Activated T-helper 1 cell treated with anti-CD3 and anti-CD28 coated beads, Interleukin-2, amount 50 U/mL, for 16 hours (primary cell): ENCODE measurements at regions not wholly inside any gene's neighbourhood (a gene's known extent, or its start where the extent isn't known, plus 50 kb on each side); places are given as distances from the start of the nearest gene placed in this dataset.
"Not testable (repeated sequence)": the region's sequence is repeated elsewhere in the genome, so short reads cannot be mapped to it uniquely, and the experiment has no call there.

Experiments used
- DNase-seq, 2 donors: peaks; one replicate each; pipeline ENCODE4 v3.0.0-alpha.2; 2020; ENCODE audit warnings: low read depth in 1 of 2, low spot score in 1 of 2

DNA sequence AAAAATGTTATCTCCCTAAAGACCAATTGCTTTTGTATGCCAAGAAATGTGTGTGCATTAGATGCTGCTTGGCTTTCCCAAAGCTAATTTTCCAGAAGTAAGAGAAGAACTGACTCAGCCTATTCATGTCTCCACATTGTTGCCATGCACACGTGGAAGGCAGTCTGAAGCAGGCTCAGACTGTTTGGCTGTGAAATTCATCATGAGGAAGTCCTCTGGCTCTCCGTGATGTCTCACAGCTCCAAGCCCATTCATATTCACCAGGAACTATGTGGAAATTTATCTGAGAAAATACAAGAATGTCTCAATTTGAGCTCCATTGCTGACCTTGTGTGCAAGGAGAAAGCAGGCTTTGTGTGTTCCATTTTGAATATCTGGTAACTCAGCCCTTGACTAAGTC, 1022.2 kb upstream of the GJE1 start:
- DNase-seq: no peak

GRCh38 chr6:141107591-141108160, 1025.0 kb upstream of the GJE1 start:
- DNase-seq: no peak

- no peak for DNase-seq
These were observed 1027.2 kb upstream of the GJE1 start for GRCh38 chr6:141105481-141105880.

DNA sequence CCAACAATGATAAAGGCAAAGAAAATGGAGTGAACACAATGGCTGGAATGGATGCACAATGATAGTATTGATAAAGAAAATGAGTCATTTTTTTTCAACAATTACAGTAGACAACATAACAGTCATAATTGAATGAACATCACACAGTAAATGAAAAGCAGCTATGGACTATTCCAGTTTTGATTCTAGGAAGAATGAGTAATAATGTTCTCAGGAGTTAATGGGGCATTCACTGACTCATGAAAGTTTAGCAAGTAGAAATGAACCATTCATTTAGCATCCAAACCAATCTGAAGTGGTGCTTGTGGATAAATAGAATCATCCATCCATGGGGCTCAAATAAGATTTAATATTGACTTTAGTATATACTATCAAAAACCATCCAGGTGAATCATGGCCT, 1029.5 kb upstream of the GJE1 start:
- DNase-seq: no peak

DNA sequence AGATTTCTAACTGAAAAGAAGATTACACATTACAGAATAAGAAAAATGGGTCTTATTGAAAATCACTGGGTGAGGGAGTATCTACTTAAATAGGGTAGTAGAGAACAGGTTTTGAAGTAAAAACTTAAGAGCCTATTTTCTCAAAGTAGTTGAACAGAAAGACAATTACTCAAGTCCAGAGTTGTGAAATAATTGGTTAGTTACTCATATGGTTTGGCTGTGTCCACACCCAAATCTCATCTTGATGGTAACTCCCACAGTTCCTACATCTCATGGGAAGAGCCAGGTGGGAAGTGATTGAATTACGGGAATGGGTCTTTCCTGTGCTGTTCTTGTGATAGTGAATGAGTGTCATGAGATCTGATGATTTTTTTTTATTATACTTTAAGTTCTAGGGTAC, 1035.3 kb upstream of the GJE1 start:
- DNase-seq: no peak

- no peak for DNase-seq
These were observed 1037.4 kb upstream of the GJE1 start for GRCh38 chr6:141095308-141095707.

GRCh38 chr6:141088171-141088570, 1044.6 kb upstream of the GJE1 start:
- no peak for DNase-seq

GRCh38 chr6:141077355-141078333, 1055.1 kb upstream of the GJE1 start:
- DNase-seq: no peak

- no peak for DNase-seq
These were observed 1075.0 kb upstream of the GJE1 start for GRCh38 chr6:141057761-141058160.

DNA sequence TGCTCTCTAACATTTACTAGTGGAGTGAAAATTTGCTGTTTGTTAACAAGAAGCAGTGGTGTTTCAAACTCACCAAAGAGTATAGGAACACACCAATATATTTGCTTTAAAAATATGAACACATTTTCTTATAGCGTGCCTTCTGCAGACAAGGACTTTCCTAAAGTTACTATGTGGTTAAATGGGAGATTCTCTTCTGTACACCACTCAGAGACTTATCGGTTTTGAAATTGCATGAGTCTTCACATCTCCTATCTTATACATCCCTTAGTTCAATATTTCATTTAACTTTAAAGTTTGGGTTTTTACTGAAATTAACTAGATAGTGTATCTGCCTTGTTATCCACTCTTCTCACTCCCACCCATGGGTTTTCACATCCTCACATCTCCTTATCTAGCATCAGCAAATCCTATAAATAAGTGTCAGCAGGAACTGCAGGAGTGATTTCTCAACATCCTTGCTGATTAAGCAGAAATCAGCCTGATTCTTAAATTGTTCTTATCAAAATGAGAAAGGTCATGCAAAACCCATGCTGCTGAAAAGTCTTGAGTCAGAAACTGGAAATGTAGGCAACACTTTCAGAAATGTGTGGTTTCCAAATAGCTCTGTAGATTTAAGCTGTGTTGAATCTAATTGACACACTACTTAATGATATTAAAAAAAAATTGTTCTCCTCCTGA, 1075.6 kb upstream of the GJE1 start:
- DNase-seq: no peak

DNA sequence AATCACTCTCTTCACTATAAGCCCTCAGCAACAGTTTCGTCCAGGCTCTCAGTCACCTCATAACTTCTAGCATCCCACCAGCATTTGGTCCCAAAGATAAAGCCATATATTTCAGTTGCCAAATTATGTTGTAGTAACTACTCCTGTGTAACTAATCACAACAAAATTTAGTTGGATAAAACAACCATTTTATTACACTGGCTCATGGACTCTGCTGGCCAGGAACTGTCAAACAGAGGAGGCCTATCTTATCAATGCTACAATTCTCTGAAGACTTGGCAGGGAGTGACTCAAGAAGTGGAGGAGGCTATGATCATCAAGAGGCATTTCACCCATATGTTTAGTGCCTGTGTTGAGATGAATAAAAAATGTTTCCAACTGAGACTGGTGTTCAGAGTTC, 1082.3 kb upstream of the GJE1 start:
- no peak for DNase-seq

GRCh38 chr6:141048451-141048850, 1084.3 kb upstream of the GJE1 start:
- no peak for DNase-seq

- DNase-seq: not testable (repeated sequence)
These were observed 1086.2 kb upstream of the GJE1 start for GRCh38 chr6:141046496-141046895.

GRCh38 chr6:141041596-141042087, 1091.1 kb upstream of the GJE1 start:
- no peak for DNase-seq

- DNase-seq: no peak
These were observed 1097.2 kb upstream of the GJE1 start for GRCh38 chr6:141035312-141036200.

- DNase-seq: no peak
These were observed 1099.6 kb upstream of the GJE1 start for GRCh38 chr6:141033101-141033500.

DNA sequence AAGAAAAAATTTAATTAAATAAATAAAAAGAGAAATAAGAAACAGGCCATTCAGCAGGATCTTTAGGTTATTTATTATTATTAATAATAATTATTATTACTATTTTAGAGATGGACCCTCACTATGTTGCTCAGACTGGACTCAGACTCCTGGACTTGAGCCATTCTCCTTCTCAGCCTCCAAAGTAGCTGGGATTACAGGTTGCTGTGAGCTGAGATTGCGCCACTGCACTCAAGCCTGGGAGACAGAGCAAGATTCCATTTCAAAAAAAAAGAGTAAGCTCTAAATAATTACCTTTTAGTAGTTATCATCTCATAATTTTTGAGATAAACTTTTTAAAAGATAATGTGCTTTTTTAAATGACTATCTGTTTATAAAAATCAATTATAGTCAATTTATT, 1102.8 kb upstream of the GJE1 start:
- no peak for DNase-seq

GRCh38 chr6:141028791-141029280, 1103.9 kb upstream of the GJE1 start:
- DNase-seq: no peak

- DNase-seq: no peak
These were observed 1106.2 kb upstream of the GJE1 start for GRCh38 chr6:141026504-141026903.

DNA sequence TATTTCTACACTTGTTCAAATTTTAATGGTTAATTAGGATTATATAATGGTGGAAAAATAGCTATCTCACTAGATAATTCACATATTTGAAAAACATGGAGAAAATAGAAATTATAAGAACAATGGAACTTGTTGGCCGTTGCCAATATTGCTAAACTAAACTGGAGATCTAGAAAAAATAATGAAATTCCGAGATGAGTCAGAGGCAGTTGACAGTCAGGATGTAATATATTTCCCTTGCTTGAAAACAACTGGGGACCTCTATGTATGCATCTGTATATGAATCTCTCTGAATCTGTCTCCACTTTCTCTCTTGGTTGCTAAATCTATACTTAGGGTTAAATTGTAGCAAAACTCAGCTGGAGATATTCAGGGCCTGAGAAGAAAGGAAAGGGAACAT, 1108.2 kb upstream of the GJE1 start:
- no peak for DNase-seq

- DNase-seq: no peak
These were observed 1114.8 kb upstream of the GJE1 start for GRCh38 chr6:141017941-141018340.
